ENCODE measurements at regions not wholly inside any gene's neighbourhood (a gene's known extent, or its start where the extent isn't known, plus 50 kb on each side); places are given as distances from the start of the nearest gene placed in this dataset.
"Not testable (repeated sequence)": the region's sequence is repeated elsewhere in the genome, so short reads cannot be mapped to it uniquely, and the experiment has no call there.

GRCh38 chr13:33556828-33557227, 261.1 kb upstream of the RFC3 start:
- no peak for TF ChIP-seq POLR2A (IDR thresholded peaks at IDR 0.05)
- no peak for TF ChIP-seq EP300 (IDR thresholded peaks at IDR 0.05)
- TF ChIP-seq CTCF (IDR thresholded peaks at IDR 0.05), result no peak
- no peak for TF ChIP-seq POLR2AphosphoS5 (IDR thresholded peaks at IDR 0.05)
- 91% methylated on average over 1 of the region's 1 CpG for WGBS
- H3K27ac ChIP-seq, result no peak overlapping the region
- DNase-seq (ENCODE audit: low spot score in 2 of 2), result no peak
- no peaks in the 10 kb centered on the region for H3K27me3 ChIP-seq
- no peak overlapping the region for H3K4me3 ChIP-seq
- no peaks in the 10 kb centered on the region for H3K9me3 ChIP-seq
- no peaks in the 10 kb centered on the region for H3K36me3 ChIP-seq
- no peaks in the 10 kb centered on the region for H3K4me1 ChIP-seq

- no peak overlapping the region for H3K27ac ChIP-seq
- no peak overlapping the region for H3K4me3 ChIP-seq
- H3K27me3 ChIP-seq, result no peaks in the 10 kb centered on the region
- H3K9me3 ChIP-seq, result no peaks in the 10 kb centered on the region
- TF ChIP-seq CTCF (IDR thresholded peaks at IDR 0.05) (no peak), POLR2AphosphoS5 (IDR thresholded peaks at IDR 0.05) (no peak), POLR2A (IDR thresholded peaks at IDR 0.05) (no peak), EP300 (IDR thresholded peaks at IDR 0.05) (no peak)
- DNase-seq (ENCODE audit: low spot score in 2 of 2), result no peak
- H3K36me3 ChIP-seq, result no peaks in the 10 kb centered on the region
- no peaks in the 10 kb centered on the region for H3K4me1 ChIP-seq
These were observed 257.2 kb upstream of the RFC3 start for GRCh38 chr13:33560726-33561125.

- no peaks in the 10 kb centered on the region for H3K27me3 ChIP-seq
- no peaks in the 10 kb centered on the region for H3K4me1 ChIP-seq
- H3K36me3 ChIP-seq, result no peaks in the 10 kb centered on the region
- TF ChIP-seq EP300 (IDR thresholded peaks at IDR 0.05) (no peak), CTCF (IDR thresholded peaks at IDR 0.05) (no peak), POLR2A (IDR thresholded peaks at IDR 0.05) (no peak), POLR2AphosphoS5 (IDR thresholded peaks at IDR 0.05) (no peak)
- H3K9me3 ChIP-seq, result no peaks in the 10 kb centered on the region
- no peak for DNase-seq (ENCODE audit: low spot score in 2 of 2)
- H3K4me3 ChIP-seq, result no peak overlapping the region
- WGBS, result 40% methylated on average over 2 of the region's 2 CpGs
- H3K27ac ChIP-seq, result no peak overlapping the region
These were observed 256.3 kb upstream of the RFC3 start for GRCh38 chr13:33561627-33562026.

- DNase-seq (ENCODE audit: low spot score in 2 of 2), result no peak
- Histone ChIP-seq H3K27ac (no peak overlapping the region), H3K9me3 (no peaks in the 10 kb centered on the region), H3K36me3 (no peaks in the 10 kb centered on the region), H3K4me3 (no peak overlapping the region), H3K4me1 (peaks cover under 1% of the 10 kb centered on the region), H3K27me3 (no peaks in the 10 kb centered on the region)
- TF ChIP-seq CTCF (IDR thresholded peaks at IDR 0.05), result no peak
- TF ChIP-seq POLR2A (IDR thresholded peaks at IDR 0.05), result no peak
- no peak for TF ChIP-seq EP300 (IDR thresholded peaks at IDR 0.05)
- TF ChIP-seq POLR2AphosphoS5 (IDR thresholded peaks at IDR 0.05), result no peak
- 96% methylated on average over 1 of the region's 1 CpG for WGBS
These were observed 246.3 kb upstream of the RFC3 start for GRCh38 chr13:33571618-33572017.

GRCh38 chr13:33572322-33572721, 245.6 kb upstream of the RFC3 start:
- H3K4me3 ChIP-seq; H3K27ac ChIP-seq; H3K4me1 ChIP-seq; H3K36me3 ChIP-seq; H3K27me3 ChIP-seq; H3K9me3 ChIP-seq; DNase-seq (ENCODE audit: low spot score in 2 of 2): not testable (repeated sequence)
- 79% methylated on average over 2 of the region's 2 CpGs for WGBS

GRCh38 chr13:33575378-33575777, 242.6 kb upstream of the RFC3 start:
- H3K27ac ChIP-seq, result no peak overlapping the region
- no peaks in the 10 kb centered on the region for H3K36me3 ChIP-seq
- no peaks in the 10 kb centered on the region for H3K9me3 ChIP-seq
- peaks cover 5% of the 10 kb centered on the region for H3K4me1 ChIP-seq
- no peaks in the 10 kb centered on the region for H3K27me3 ChIP-seq
- 100% methylated on average over 1 of the region's 1 CpG for WGBS
- TF ChIP-seq POLR2A (IDR thresholded peaks at IDR 0.05) (no peak), POLR2AphosphoS5 (IDR thresholded peaks at IDR 0.05) (no peak), EP300 (IDR thresholded peaks at IDR 0.05) (no peak), CTCF (IDR thresholded peaks at IDR 0.05) (no peak)
- H3K4me3 ChIP-seq, result no peak overlapping the region
- no peak for DNase-seq (ENCODE audit: low spot score in 2 of 2)
